Limb (tissue), 2 donors: ENCODE measurements at regions not wholly inside any gene's neighbourhood (a gene's known extent, or its start where the extent isn't known, plus 50 kb on each side); places are given as distances from the start of the nearest gene placed in this dataset.
"Not testable (repeated sequence)": the region's sequence is repeated elsewhere in the genome, so short reads cannot be mapped to it uniquely, and the experiment has no call there.

ENCODE experiments used
- DNase-seq, 2 donors: peaks; one replicate each; pipeline ENCODE4 v3.0.0-alpha.2; 2016; ENCODE audit errors: extremely low spot score in 2 of 2

DNA sequence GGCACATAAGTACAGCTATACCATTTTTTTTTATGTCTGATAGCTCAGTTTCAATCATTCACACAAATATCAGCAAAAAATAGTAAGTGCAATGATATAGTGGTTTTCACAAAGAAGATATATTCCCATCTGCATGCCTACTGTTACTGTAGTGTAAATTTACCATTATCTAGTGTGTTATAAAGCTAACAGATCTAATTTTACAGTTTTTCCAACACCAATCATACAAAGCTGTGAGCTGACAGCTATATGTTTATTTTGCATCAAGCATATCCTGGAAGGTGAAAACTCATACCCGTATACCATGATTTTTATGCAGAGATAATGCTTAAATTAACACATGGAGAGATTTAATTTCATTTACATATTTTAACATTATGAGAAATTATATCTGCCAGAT, 89.9 kb upstream of the HAPLN1 start:
- no peak for DNase-seq

DNA sequence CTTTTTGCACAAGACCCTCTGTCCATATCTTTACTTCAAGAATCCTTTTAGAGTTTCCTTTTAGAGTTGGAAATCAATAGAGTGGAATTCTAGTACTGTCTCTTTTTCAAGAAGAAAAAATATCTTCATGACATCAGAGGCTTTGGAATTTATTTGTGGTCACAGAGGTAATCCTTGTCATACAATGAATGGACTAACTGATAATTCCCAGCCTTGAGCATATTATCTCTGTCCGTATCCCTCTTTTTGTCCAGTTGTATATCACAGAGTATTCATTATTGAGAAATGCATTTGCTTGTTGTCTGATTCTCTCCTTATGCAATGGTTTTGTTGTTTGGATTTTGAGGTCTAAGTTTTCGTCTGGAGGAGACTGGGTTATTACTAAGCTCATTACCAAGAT, 82.0 kb upstream of the HAPLN1 start:
- DNase-seq = no peak

DNA sequence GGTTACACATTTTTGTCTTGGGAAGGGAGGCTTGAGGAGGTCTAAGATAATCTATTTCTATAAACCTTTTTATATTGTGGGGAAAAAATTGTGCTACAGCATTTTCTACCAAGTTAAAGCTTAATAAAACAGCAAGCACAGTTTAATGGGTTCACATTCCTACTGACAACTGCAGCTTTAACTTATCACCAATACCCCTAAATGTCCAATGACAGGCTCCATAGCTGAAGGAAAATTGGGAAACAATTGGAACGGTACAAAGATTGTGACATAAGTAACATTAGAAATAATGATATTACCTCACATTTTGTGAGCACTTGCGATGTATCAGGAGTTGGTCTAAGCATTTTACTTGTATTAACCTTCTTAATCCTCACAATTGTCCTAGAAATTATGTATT, 79.5 kb upstream of the HAPLN1 start:
- DNase-seq = no peak

DNA sequence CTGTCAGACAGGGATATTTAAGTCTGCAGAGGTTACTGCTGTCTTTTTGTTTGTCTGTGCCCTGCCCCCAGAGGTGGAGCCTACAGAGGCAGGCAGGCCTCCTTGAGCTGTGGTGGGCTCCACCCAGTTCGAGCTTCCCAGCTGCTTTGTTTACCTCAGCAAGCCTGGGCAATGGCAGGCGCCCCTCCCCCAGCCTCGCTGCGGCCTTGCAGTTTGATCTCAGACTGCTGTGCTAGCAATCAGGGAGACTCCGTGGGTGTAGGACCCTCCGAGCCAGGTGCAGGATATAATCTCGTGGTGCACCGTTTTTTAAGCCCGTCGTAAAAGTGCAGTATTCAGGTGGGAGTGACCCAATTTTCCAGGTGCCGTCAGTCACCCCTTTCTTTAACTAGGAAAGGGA, 78.4 kb upstream of the HAPLN1 start:
- not testable (repeated sequence) for DNase-seq

DNA sequence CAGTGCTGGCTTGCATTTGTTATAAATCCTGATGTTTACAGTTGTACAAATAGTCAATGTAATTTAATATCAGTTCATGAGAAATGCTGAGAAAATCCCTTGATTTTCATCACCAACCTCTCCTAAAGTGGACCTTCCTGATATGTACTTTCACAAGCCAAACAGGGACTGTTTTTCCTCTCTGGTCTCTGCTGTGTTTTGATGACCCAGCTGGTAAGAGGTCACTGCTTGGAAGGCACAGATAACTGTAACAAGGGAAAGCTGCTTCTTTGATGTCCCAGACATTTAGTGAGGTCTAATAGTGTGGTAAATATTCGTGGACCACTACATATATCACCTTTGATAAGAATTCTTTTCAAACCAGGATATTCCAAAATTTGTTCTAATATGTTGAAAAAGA, 68.7 kb upstream of the HAPLN1 start:
- DNase-seq = no peak

DNA sequence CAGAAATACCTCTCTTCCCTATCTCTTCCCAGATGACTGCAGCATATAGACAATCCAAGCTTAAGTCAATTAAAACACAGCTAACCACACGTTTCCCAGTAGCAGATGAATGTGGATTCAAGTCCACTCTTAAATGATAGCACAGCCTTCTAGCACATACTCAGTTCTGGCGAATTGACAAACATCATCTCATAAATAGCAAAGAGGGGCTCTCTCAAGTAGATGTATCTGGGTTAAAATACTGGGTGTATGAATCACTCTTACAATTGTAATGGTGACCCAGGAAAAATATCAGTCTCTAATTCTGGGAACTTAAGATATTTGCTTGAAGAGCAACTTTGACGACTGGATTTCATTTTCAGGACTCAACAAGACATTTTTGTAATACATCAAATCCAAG, 67.0 kb upstream of the HAPLN1 start:
- no peak for DNase-seq

DNA sequence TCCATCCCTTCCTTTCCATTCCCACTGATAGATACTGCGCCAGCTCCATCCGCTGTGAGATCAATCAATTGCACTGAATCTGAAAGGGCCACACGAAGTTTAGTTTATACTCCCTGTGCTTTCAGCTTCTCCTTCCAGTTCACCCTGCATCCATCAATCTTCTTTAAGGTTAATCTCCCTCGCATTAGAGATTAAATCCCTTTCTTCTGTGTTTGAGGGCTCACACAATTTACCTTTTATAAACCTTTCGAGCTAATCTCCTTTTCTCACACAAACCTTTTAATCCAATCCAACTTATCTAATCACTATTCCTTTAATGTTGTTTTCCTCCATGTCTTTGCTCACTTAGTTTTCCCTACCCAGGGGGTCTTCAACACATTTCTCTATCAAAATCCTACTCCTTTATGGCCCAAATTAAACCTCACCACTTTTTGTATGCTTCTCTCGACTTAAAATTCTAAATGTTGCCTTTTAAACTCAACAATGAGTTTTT, 64.6 kb upstream of the HAPLN1 start:
- DNase-seq = no peak

DNA sequence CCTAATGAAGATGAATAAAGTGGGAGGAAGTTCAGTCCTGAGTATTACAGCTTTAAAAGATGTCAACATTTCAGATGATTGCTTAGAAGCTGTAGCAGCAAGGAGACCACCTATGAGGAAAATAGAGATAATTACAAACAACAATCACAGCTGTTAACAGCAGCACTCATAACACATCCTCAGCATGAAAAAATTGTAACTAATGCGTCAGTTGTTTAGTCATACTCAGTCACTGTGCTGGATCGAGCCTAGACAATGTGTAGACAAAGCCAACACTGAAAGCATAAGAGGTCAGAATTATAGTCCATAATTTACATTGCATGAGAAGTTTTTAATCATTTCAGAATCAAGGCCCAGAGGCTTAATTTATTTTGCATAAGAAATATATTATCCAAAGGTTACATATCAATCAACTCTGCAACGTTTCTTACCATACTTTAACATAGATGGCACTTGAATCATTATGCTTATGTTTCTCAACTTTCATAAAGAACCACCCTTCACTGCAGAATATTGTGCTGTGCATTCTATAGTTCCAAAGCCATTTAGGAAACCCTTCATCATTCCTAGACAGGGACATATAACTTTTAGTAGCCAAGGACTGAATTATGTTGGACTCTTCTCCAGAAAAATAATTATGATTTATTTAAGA, 60.2 kb upstream of the HAPLN1 start:
- no peak for DNase-seq

DNA sequence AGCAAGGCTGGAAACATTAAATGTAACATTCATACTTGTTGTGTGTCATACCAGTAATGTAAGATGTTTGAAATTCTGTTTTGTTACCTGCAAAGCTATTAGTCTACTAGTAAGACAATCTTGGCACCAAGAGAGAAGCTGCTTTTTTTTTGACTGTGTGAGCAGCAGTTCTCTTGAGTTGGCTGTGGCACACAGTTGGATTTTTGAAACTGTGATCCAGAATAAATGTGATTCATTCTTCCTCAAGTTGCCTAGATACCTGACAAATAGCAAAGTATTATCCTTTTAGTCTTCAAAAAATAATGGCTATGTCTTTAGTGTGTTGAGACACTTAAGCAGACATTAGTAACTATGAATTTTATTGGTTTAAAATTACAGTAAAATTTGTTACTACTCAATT, 57.2 kb upstream of the HAPLN1 start:
- DNase-seq = no peak

DNA sequence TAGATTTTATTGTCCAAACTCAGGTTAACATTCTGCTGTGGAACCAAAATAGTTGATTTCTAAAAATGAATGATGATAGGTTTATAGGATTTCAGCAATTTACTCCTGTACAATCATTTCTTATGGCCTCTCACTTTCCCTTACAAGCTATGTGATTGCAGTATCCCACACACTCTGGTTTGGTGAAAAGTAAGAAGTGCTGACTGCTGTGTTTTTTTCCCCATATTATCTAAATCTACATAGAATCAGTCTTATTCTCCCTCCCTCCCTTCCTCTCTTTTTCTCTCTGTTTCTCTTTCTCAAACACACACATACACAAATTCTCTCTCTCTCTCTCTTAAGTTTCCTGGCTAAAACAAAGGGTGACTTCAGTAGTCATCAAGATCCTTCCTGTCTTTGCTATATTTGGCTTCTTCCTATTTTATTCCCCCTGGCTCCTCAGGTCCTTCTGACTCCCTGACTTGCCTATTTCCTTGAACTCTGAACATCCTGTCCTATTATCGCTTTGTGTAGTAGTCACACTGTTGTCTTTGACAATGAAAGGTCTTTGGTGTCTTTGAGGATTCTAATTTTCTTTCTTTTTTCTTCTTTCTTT, 55.9 kb upstream of the HAPLN1 start:
- DNase-seq = no peak
